HG03442 (cell line): ENCODE measurements at regions not wholly inside any gene's neighbourhood (a gene's known extent, or its start where the extent isn't known, plus 50 kb on each side); places are given as distances from the start of the nearest gene placed in this dataset.
"Not testable (repeated sequence)": the region's sequence is repeated elsewhere in the genome, so short reads cannot be mapped to it uniquely, and the experiment has no call there.

ENCODE experiments used
- ATAC-seq: cut with Tn5 transposase; IDR thresholded peaks from one replicate; pipeline ENCODE4 v1.9.1; 2021; ENCODE audit warnings: mild to moderate bottlenecking, moderate library complexity; ENCODE audit not compliant: unreplicated experiment

DNA sequence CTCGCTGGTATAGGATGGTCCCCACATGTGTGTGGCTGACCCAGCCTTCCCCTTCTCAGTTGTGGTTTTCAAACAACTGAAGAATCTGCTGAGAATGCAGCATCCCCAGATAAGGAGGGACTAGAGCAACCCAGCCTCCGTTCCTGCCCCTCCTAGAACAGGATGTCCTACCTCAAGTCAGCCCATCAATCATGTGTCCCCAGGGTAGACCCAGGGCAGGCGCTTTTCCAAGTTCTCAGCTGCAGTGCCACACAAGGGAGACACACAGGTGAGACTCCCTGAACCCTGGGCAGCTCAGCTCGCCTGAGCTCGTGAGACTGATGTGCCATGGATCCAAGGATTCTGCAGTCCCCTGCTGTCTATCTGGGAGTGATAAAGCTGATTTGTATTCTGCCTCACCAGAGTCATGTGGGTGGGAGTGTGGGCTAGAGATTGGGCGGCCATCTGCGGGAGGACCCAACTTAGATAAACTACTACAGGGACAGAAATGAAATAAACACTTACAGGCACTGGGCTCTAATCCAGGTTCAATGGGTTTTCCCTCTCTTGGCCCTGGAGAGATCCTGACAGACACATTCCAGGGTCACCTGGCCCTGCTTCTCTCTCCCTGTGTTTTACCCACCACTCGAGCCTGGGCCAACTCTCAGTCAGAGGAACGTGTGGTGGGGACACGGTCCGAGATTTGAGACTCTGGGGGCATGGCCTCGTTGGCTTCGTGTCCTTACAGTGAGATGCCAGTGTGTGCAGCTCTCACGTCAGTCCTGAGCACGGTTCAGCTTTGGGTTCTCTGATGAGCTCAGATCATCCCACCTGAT is 303.5 kb upstream of the SFSWAP start:
- ATAC-seq: no peak

DNA sequence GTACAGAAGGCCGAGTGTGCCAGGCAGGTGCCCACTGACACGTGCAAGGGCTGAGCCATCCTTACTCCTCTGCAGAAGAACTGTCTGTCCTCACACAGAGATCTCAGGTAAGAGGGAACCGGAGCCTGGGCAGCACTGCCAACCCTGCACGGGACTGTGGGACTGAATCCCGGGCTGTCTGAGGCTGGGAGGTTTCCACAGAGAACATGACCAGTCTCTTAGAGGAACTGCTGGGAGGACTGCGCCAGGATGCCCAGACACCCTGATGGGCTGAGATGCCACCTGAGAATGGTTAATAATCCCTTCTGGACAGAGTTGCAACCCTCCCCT is 302.9 kb upstream of the SFSWAP start:
- no peak for ATAC-seq

DNA sequence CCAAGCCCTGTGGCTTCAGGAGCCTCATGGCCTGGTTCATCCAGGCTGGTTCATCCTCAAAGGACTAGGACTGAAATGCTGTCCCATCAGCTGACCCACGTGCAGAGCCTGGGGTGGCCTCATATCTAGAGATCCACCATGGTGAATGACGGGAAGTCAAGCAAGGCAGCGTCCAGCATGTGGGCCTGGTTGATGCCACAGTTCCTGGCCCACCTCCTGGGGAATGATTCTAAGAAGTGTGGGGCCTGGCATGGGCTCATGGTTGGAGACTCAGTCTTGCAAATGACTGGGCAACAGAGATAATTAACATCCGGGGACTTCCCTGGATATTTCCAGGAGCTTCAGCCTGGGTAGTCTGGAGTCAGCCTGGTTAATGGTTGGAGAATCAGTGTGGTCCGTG is 302.4 kb upstream of the SFSWAP start:
- no peak for ATAC-seq

DNA sequence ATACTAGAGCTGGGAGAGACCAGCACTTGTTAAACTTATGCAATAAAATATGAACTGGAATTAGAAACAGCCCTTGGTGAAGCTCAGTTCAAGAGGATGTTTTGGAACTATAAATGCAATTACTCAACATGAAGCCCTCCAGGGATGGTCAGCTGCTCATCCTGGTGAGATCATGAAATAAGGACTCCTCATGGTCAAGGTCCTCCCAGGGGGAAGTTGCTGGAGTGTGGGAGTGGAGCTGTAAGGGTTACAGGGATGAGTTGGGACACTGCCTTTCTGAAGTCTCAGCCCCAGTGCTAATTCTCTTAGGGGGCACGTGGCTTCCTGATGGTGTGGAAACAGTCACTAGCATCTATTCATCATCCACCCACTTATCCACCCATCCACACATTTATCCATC is 301.7 kb upstream of the SFSWAP start:
- ATAC-seq: no peak

DNA sequence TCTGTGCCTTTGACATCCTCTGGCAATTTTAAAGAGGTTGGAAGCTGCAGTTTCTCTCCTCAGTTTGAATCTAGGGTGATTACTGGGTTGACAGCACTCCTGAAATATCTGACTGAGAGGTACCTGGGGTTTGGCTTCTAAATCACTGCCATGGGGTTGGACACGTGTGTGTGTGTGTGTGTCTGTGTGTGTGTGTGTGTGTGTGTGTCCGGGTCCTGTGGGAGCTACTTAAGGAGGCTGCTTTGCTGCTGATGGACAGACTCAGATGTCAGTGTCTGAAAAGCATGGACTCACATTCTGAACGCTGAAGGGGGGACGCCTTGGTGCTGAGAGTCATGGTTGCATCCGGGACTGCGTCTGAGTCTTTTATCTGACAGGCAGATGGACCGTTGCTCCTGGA is 299.1 kb upstream of the SFSWAP start:
- ATAC-seq: not testable (repeated sequence)

DNA sequence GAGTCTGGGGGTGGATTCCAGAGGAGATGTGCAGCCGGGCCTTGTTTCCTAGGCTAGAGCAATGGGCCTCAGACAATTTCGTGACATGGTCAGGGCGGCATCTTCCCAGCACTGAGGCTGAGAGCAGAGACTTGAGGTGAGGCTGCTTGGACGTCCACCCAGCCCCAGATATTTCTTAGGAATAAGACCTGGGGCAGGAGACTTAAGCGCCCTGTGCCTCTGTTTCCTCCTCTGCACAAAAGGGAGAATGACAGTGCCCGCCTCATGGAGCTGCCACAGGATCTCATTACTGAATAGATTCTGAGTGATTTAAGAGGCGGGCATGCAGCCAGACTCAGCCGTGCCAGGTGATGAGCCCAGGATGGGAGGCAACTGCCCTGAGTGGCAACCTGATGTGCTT is 297.9 kb upstream of the SFSWAP start:
- ATAC-seq: no peak

DNA sequence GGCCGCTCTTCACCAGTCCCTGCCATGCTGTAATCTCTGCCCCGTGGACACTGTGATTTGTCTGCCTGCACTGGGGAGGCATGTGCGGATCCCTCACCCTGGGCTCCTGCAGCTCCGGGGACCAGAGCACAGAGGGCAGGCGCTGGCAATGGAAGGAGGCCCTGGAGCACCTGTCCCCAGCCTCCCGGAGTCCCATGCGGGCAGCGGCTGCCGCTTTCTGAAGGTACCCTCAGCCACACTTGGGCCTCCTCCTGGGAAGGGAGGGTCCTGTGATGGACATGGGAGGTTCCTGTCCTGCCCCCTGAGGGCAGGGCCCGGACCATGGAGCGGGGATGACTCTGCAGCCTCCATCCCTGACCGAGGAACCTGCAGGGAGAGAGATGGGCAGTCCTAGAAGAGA is 297.4 kb upstream of the SFSWAP start:
- no peak for ATAC-seq

DNA sequence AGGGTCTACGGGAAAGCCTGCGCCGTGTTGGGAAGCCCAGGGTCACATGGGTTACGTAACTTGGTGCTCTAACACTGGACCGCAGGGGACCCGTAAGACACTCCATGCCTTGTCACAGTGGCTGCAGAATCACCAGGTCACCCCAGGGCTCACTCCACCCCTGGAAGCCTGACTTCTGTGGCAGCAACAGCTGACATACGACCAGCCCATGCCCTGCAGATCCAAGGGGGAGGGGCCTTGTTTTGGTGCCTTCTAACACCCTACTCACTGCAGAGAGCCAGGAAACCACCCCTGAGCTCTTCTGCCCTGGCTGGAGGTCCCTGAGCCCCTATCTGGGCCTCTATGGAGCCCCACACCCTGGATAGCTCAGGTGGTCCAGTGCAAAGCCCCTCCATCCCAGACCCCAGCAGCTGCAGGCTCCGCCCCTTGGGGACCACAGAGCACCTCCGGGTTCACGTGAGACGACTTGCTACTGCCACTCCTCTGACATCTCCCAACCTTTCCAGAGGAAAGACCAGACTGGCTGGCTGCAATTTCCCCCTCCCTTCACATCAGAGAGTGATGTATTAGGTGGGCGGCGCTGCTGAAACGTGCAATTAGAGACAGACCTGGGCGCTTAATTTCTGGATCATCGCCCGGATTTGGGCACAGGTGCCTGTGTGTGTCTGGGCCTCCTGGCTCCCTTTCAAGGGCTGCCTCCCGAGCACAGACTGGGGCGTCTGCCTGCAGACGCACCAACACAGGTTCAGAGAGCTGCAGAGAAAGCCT is 296.6 kb upstream of the SFSWAP start:
- not testable (repeated sequence) for ATAC-seq

DNA sequence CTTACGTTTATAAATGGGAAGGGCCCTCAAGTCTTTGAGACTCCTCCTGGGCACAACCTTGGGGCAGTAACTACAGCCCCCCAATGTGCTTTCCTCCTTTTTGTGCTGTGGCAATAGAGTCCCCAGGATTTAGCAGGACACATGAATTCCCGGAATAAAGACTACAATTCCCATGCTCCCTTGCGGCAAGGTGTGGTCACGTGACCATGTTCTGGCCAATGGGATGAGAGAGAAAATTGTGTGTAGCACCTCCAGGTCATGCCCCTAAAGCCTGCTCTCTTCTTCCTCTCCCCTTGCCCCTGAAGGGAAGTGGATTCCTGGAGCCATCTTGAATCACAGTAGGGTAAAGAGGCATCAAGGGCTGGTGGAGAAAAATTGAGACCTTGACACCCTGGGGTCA is 295.1 kb upstream of the SFSWAP start:
- ATAC-seq: no peak

DNA sequence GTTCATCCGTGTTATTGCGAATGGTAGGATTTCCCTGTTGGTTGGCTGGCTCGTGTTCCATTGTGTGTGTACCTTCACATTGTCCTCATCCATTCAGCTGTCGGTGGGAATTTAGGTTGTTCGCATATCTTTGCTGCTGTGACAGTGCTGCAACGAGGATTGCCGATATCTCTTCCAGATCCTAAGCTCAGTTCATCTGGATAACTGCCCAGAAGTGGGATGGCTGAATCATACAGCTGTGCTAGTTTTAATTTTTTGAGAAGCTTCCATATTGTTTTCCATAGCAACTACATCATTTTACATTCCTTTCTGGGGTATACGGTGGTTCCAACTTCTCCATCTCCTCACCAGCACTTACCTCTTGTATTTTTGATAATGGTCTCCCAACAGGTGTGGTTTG is 292.8 kb upstream of the SFSWAP start:
- no peak for ATAC-seq

DNA sequence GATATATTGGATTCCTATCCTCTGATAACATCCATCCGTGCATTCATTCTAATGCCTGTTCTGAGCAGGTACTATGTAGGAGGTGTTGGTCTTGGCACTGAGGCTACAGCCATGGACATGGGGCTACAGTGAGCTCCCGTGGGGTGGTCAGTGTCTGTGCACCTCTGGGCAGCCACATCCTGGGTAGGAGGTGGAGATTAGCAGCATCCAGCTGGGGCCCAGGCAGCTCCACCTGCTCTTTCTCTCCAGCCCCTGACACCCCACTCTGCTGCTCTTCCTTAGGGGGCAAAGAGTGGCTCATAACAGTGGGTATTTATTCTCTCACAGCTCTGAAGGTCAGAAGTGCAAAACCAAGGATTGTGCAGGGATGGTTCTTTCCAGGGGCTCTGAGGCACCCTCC is 292.0 kb upstream of the SFSWAP start:
- ATAC-seq: no peak

DNA sequence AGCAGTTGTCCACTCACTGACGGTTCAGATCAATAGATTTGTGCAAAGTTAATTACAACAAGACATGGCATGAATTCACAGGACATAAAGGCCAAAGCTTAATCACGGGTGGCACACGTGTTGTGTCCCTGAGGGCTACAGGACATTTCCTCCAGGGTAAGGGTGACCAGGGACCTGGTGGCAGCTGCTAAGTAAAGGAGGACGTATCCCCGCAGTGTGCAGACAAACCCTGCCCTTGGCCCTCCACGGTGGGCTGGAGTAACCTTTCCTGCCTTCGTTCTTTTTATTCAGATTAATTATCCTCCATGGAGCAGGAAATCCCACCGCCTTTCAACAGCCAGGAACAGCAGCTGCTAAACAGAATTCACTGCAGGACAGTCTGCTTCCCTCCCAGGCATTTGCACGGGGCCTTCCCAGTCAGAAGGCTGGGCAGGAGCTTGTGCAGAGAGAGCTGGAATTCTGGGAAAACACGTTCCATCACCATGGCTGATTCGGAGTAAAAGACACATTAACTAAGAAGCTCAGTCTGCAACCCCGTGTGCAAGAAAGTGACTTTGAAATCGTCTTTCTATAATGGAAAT is 289.9 kb upstream of the SFSWAP start:
- ATAC-seq: no peak

DNA sequence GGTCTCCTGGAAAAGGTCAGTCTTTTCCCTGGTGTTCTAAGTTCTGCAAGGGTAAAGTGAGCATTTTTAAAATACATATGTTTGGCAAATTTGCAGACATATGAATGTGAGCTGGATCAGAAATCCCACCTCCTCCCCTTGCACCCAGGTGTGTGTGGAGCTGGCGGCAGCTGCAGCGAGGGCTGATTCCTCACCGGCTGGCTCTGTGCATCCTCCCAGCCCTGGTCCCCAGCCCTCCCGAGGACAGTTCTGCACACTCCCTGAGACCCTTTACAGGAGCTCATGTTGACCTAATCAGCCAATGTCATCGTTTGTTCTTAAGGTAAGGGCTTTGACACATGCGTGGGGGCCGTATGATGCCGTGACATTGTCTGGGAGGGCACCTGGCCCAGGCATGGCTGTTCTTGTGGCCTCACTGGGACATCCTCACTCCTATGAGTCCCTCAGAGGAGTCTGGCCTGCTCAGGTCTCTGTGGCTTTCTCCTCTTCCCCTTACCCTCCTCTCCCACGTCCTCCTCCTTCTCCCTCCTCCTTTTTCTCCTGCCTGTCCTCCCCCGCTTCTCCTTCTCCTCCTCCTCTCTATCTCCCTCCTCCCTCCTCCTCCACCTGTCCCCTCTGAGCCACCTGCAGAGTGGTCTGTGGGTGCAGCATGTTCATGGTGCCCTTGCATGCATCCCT is 289.2 kb upstream of the SFSWAP start:
- ATAC-seq: no peak

DNA sequence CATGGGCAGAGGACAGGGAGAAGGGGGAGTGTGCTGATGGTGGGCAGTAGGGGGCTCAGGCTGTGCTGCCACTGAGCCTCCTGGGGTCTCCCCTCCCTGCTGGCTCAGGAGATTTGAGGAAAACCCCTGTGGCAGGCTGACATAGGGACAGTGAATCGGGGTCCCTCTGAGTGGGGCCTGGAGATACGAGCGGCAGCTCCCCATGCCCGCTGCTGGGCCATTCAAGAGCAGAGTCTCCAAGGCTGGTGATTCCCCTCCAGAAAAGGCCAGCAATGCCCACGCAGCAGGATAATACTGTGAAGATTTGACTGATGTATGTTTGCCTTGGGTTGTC is 288.7 kb upstream of the SFSWAP start:
- ATAC-seq: no peak

DNA sequence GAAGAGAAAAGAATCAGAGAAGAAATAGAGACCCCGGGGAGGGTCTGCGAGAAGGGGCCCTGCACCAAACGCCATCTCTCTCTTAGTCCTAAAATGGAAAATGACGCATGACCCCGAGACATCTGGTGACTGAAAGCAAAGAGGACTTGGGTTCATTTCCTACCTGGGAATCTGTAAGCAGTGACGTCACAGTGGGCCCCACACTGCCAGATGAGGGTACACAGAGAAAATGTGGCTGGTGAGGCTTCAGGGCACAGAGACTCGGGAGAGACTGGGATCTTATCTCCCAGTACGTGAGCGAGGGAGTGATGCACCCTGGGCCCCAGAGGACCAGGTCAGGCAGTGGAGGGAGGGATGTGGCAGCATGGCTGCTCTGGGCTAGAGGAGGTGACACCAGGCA is 288.1 kb upstream of the SFSWAP start:
- ATAC-seq: no peak

DNA sequence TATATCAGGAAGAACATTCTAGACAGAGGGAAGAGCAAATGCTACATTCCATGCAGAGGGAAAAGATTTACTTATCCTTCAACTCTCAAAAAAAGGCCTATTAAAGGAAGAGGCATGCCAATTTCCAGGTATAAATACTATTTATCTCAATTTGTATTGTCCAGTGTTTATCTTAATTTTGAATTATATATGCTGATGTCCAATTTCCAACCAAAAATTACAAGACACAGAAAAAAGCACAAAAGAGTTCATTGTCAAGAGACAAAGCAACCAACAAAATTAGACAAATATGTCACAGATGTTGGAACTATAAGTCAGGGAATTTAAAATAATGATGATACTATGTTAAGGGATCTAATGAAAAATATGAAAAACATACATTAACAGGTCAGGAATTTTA is 286.6 kb upstream of the SFSWAP start:
- ATAC-seq: no peak

DNA sequence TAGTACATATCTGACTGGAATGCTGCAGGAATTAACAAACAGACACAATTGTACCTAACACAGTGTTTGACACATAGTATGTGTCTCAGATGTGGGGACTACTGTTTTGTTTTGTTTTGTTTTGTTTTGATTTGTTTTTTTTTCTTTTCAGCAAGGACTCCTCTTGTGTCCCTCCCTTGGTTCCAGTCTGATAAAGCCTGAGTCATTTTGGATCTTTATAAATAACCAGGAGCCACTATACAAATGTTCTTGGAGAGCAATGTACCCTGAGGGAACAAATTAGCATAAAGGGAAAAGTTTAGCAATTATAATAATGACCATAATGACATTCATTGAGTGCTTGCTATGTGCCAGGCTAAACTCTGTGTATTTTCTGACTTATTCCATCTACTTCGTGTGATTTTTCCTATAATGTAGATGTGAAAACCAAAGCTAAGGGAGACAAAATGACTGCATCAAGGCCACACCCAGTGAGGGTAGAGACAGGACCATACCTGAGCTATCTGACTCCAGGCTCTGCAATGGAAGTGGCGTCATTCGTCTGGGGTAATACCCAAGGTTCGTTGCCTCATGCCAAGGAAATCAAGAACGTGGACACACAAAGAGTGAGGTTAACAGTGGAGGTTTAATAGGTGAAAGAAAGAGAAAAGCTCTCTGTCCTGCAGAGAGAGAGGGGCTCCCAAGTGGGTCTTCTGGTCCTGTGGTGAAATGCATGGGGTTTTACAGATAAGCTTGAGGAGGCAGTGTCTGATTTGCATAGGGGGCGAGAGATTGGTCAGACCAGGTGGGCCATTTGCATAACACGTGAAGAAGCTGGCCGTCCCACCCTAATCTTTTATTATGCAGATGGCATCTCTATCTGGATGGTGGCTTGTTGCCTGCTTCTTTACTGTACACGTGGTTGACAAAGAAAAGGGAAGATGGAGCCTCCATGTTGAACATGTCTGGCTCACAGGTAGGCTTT is 285.5 kb upstream of the SFSWAP start:
- no peak for ATAC-seq

DNA sequence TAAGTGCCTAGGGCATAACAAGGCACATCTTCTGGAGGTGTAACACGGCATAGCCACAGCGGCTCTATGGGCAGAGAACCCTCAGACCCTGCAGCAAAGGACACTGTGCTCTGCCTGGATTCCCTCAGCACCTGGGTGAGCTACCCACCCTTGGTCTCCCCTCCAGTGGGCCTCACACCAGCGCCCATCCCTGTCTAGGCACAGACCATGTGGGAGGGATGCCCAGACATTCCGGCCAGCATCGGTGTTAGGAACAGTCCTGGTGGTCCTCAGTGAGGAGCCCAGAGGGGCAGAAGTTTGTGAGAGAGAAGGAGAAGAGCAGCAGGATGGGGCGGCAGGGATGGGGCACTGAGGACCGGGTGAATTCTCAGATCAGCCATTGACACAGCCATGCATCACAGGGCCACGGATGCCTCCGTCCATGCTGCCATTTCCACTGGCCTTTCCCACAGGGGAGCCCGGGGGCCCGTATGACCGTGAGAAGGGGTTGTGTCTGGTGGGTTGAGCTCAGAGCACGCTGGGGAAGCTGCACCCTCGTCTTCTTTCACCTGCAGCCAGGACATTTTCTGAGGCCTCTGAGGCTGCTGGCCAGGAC is 282.7 kb upstream of the SFSWAP start:
- ATAC-seq: no peak

DNA sequence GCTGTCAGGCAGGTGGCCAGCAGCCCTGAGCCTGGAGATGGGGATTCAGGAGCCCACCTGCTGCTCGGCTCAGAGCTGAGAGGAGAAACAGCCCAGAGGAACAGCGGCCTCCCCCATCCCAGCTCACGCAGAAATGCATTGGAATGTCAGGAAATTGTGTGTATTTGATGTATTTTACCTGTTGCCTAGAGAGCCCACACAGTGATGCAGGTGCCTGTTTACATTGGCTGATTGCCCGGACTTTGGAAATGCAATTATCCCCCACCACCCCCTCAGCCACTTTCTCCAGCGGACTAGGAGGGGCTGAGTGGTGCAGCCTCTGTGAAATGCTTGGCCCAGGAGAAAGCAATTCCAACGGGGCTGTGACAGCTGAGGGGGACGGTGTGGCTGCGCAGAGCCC is 281.7 kb upstream of the SFSWAP start:
- not testable (repeated sequence) for ATAC-seq

DNA sequence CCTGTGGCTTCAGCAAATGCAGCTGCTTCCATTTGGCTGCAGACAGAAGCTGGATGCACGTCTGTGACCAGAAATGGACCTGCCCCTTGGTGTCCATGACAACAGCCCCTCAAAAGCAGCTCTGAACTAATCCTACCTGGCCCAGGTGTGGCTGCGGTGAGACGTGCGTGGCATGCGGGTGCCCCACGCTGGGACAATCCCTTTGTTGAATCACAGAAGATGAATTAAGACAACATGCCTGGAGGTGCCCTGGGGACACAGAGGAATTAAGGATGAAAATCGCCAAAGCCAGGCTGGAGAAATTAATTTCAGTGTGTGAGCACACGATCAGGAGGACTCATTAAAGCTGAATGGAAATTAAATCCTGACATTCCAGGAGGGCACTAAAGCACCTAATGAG is 281.2 kb upstream of the SFSWAP start:
- not testable (repeated sequence) for ATAC-seq
